GM23248 (cell line): ENCODE measurements at regions not wholly inside any gene's neighbourhood (a gene's known extent, or its start where the extent isn't known, plus 50 kb on each side); places are given as distances from the start of the nearest gene placed in this dataset.

Source experiments
- EZH2 ChIP-seq: fragments of 200-600 bp; sonication (generic); IDR thresholded peaks from 2 replicates; pipeline ENCODE4 v1.6.1; 2018; ENCODE audit warnings: antibody characterized with exemption, mild to moderate bottlenecking; ENCODE audit not compliant: insufficient read depth, poor library complexity, severe bottlenecking
- EZH2phosphoT487 ChIP-seq: fragments of 200-600 bp; sonication (generic); IDR thresholded peaks from 2 replicates; pipeline ENCODE4 v1.6.1; 2018; ENCODE audit warnings: antibody characterized with exemption, moderate library complexity, mild to moderate bottlenecking, low read depth; ENCODE audit not compliant: insufficient read depth

- TF ChIP-seq EZH2phosphoT487 (no peak), EZH2 (no peak)
These were observed 92.8 kb upstream of the LINC01488 start for GRCh38 chr11:69388661-69389060.
